SK-N-SH (cell line): ENCODE measurements at regions not wholly inside any gene's neighbourhood (a gene's known extent, or its start where the extent isn't known, plus 50 kb on each side); places are given as distances from the start of the nearest gene placed in this dataset.

ENCODE experiments used
- CTCF ChIA-PET: fragments of 300-600, 350-600 bp; formaldehyde crosslinking; extraction: SDS; loops from one replicate; lab custom pipeline; 2021; lab: Yijun Ruan, JAX
- POLR2A ChIA-PET: fragments of 350-600 bp; sonication (Branson Sonifier 250); formaldehyde crosslinking; extraction: SDS; loops from one replicate; lab custom pipeline; 2020; ENCODE audit warnings: antibody characterized with exemption, inconsistent platforms; lab: Yijun Ruan, JAX
- DNase-seq: peaks from one replicate; pipeline ENCODE4 v3.0.0; 2012
- H2AFZ ChIP-seq: fragments of 200-600 bp; sonication (generic); 2 replicates; pipeline ENCODE4 v1.8.1; 2016; ENCODE audit warnings: antibody characterized with exemption, mild to moderate bottlenecking, low read depth
- H3F3A ChIP-seq: fragments of 200-600 bp; sonication (generic); replicated peaks from 2 replicates; pipeline ENCODE3; 2016; ENCODE audit warnings: antibody characterized with exemption, mild to moderate bottlenecking; ENCODE audit not compliant: insufficient read depth
- H3K27ac ChIP-seq, 2 experiments: fragments of 200-500 bp in 1 of 2; fragments of 200-600 bp in 1 of 2; sonication (Bioruptor generic) in 1 of 2; sonication (generic), shearing (Covaris generic) in 1 of 2; 2 replicates each; pipeline versions ENCODE4 v1.5.1 to v1.6.1; 2014 to 2016; ENCODE audit warnings: low read depth in 2 of 2, inconsistent platforms in 1 of 2, low read length in 1 of 2, mild to moderate bottlenecking in 1 of 2, mixed read lengths in 1 of 2
- H3K27me3 ChIP-seq: fragments of 200-600 bp; sonication (generic), shearing (Covaris generic); 2 replicates; pipeline ENCODE4 v1.6.1; 2016; ENCODE audit warnings: mixed run types; ENCODE audit not compliant: insufficient read depth
- H3K36me3 ChIP-seq, 2 experiments: fragments of 200-500 bp in 1 of 2; fragments of 200-600 bp in 1 of 2; sonication (Bioruptor generic) in 1 of 2; sonication (generic) in 1 of 2; replicated peaks in 1 of 2; 2 replicates each; pipeline versions ENCODE3 to v1.5.1; 2014 to 2016; ENCODE audit warnings: low read length in 1 of 2, mild to moderate bottlenecking in 1 of 2; ENCODE audit not compliant: insufficient read depth in 2 of 2, control insufficient read depth in 1 of 2
- H3K4me1 ChIP-seq, 2 experiments: fragments of 200-500 bp in 1 of 2; fragments of 200-600 bp in 1 of 2; sonication (Bioruptor generic) in 1 of 2; sonication (generic), shearing (Covaris generic) in 1 of 2; 2 replicates each; pipeline versions ENCODE4 v1.5.1 to v1.6.1; 2014 to 2016; ENCODE audit warnings: low read depth in 1 of 2, low read length in 1 of 2, mixed run types in 1 of 2; ENCODE audit not compliant: insufficient read depth in 2 of 2, control insufficient read depth in 1 of 2
- H3K4me2 ChIP-seq: fragments of 200-600 bp; sonication (generic), shearing (Covaris generic); 2 replicates; pipeline ENCODE4 v1.6.1; 2017; ENCODE audit warnings: mixed run types
- H3K4me3 ChIP-seq, 2 experiments: fragments of 200-500 bp in 1 of 2; fragments of 200-600 bp in 1 of 2; sonication (Bioruptor generic) in 1 of 2; sonication (generic), shearing (Covaris generic) in 1 of 2; 2 replicates each; pipeline versions ENCODE4 v1.5.1 to v1.8.1; 2014 to 2016; ENCODE audit warnings: low read depth in 2 of 2, inconsistent platforms in 1 of 2, low read length in 1 of 2, mild to moderate bottlenecking in 1 of 2, mixed read lengths in 1 of 2, moderate library complexity in 1 of 2
- H3K79me2 ChIP-seq: fragments of 200-600 bp; sonication (generic); 2 replicates; pipeline ENCODE4 v1.8.1; 2017; ENCODE audit warnings: mild to moderate bottlenecking; ENCODE audit not compliant: insufficient read depth
- H3K9ac ChIP-seq: fragments of 200-600 bp; sonication (generic); 2 replicates; pipeline ENCODE4 v1.6.1; 2017; ENCODE audit warnings: mixed run types
- H3K9me2 ChIP-seq: fragments of 200-600 bp; sonication (generic); 2 replicates; pipeline ENCODE4 v1.6.1; 2017; ENCODE audit warnings: mixed run types
- H3K9me3 ChIP-seq: fragments of 200-600 bp; sonication (generic); 2 replicates; pipeline ENCODE4 v1.6.1; 2017; ENCODE audit warnings: mixed run types, mild to moderate bottlenecking, moderate library complexity
- H4K20me1 ChIP-seq: fragments of 200-600 bp; sonication (generic); 2 replicates; pipeline ENCODE4 v1.6.1; 2017; ENCODE audit warnings: mild to moderate bottlenecking, mixed run types; ENCODE audit not compliant: insufficient read depth
- CHD2 ChIP-seq: fragments of 150-350 bp; IDR thresholded peaks from 2 replicates; pipeline ENCODE4 v1.6.1; 2018; ENCODE audit warnings: low read length; ENCODE audit not compliant: partially characterized antibody
- ELF1 ChIP-seq: IDR thresholded peaks from 2 replicates; pipeline ENCODE4 v1.4.0; 2012
- EP300 ChIP-seq, 2 experiments: IDR thresholded peaks; 2 replicates each; pipeline versions ENCODE4 v1.4.0 to v1.6.1; 2012; ENCODE audit warnings: borderline replicate concordance in 1 of 2, low read depth in 1 of 2, low read length in 1 of 2
- FOXJ3 ChIP-seq: sonication (generic); formaldehyde crosslinking; IDR thresholded peaks from 2 replicates; pipeline ENCODE4 v1.5.1; 2020; ENCODE audit warnings: mild to moderate bottlenecking, missing genetic modification reagents
- FOXM1 ChIP-seq: IDR thresholded peaks from 2 replicates; pipeline ENCODE4 v1.4.0; 2012; ENCODE audit warnings: low read depth, mild to moderate bottlenecking
- MAX ChIP-seq: IDR thresholded peaks from 2 replicates; pipeline ENCODE4 v1.4.0; 2012; ENCODE audit warnings: low read depth
- MEF2A ChIP-seq: IDR thresholded peaks from 2 replicates; pipeline ENCODE4 v1.4.0; 2012; ENCODE audit warnings: low read depth, borderline replicate concordance
- NFIC ChIP-seq: IDR thresholded peaks from 2 replicates; pipeline ENCODE4 v1.4.0; 2012; ENCODE audit warnings: borderline replicate concordance
- POLR2AphosphoS5 ChIP-seq: IDR thresholded peaks from 2 replicates; pipeline ENCODE4 v1.6.1; 2012; ENCODE audit warnings: low read depth, low read length
- RAD21 ChIP-seq: IDR thresholded peaks from 2 replicates; pipeline ENCODE4 v1.6.1; 2012; ENCODE audit warnings: mild to moderate bottlenecking, low read length
- SMC3 ChIP-seq: IDR thresholded peaks from 2 replicates; pipeline ENCODE4 v1.6.1; 2012; ENCODE audit warnings: low read depth, low read length, improper control_type of control experiment
- TAF1 ChIP-seq: IDR thresholded peaks from 2 replicates; pipeline ENCODE4 v1.6.1; 2012; ENCODE audit warnings: low read depth, mild to moderate bottlenecking, low read length, moderate library complexity, borderline replicate concordance
- TEAD4 ChIP-seq: IDR thresholded peaks from 2 replicates; pipeline ENCODE4 v1.4.0; 2012; ENCODE audit warnings: mild to moderate bottlenecking, borderline replicate concordance; ENCODE audit not compliant: insufficient read depth
- USF2 ChIP-seq: fragments of 150-350 bp; IDR thresholded peaks from 2 replicates; pipeline ENCODE4 v1.6.1; 2017; ENCODE audit warnings: antibody characterized with exemption, low read length, low read depth, borderline replicate concordance
- YY1 ChIP-seq: IDR thresholded peaks from 2 replicates; pipeline ENCODE4 v1.4.0; 2012; ENCODE audit warnings: low read depth, mild to moderate bottlenecking
- WGBS: methylation state at CpG from one replicate; pipeline ENCODE4 v1.1.6; 2017; ENCODE audit warnings: low lambda C conversion rate; 5-methylcytosine and 5-hydroxymethylcytosine counted together

- Histone ChIP-seq H3K4me3 (no peak overlapping the region), H4K20me1 (no peaks in the 10 kb centered on the region), H3K27ac (no peak overlapping the region), H3K9me3 (no peaks in the 10 kb centered on the region), H3K4me2 (no peak overlapping the region), H3F3A (no peaks in the 10 kb centered on the region), H2AFZ (no peak overlapping the region), H3K79me2 (no peaks in the 10 kb centered on the region), H3K27me3 (no peaks in the 10 kb centered on the region), H3K36me3 (no peaks in the 10 kb centered on the region), H3K9me2 (no peaks in the 10 kb centered on the region), H3K4me1 (no peaks in the 10 kb centered on the region), H3K9ac (no peak overlapping the region)
- CTCF ChIA-PET, result no interaction called here
- 20% methylated on average over 2 of the region's 2 CpGs for WGBS
- DNase-seq, result no peak
- POLR2A ChIA-PET, result no interaction called here
- no peak for TF ChIP-seq NFIC
- TF ChIP-seq FOXJ3 (CRISPR knock-in tag), result no peak
- no peak for TF ChIP-seq SMC3
- no peak for TF ChIP-seq ELF1
- TF ChIP-seq EP300 (IDR thresholded peaks at IDR 0.05; ENCODE audit: borderline replicate concordance in 1 of 2, low read depth in 1 of 2, low read length in 1 of 2), result no peak
- TF ChIP-seq CHD2, result no peak
- no peak for TF ChIP-seq MEF2A
- no peak for TF ChIP-seq FOXM1
- TF ChIP-seq YY1, result no peak
- no peak for TF ChIP-seq USF2
- no peak for TF ChIP-seq MAX
- no peak for TF ChIP-seq POLR2AphosphoS5
- no peak for TF ChIP-seq TAF1
Measured at GRCh38 chr7:136333636-136334035, 356.5 kb upstream of the MTPN start.

- TF ChIP-seq TEAD4 (no peak), CHD2 (no peak), RAD21 (no peak), YY1 (no peak)
- Histone ChIP-seq H3K4me2 (no peak overlapping the region), H3K27ac (peak overlapping the region in 1 of 2 experiments; percentile 22; a peak in 1 of 4 replicates), H3K79me2 (no peaks in the 10 kb centered on the region), H3K36me3 (no peaks in the 10 kb centered on the region), H3K9ac (no peak overlapping the region), H3K9me3 (0 out of 2 replicates have a peak, but pooled peaks cover 2% of the 10 kb centered on the region), H3F3A (no peaks in the 10 kb centered on the region), H3K9me2 (no peaks in the 10 kb centered on the region), H3K27me3 (no peaks in the 10 kb centered on the region), H3K4me1 (peaks cover 0 to 8% of the 10 kb centered on the region in 2 experiments; a peak in 1 of 4 replicates), H3K4me3 (no peak overlapping the region), H2AFZ (no peak overlapping the region), H4K20me1 (no peaks in the 10 kb centered on the region)
- under 1% methylated on average over 4 of the region's 4 CpGs for WGBS
- POLR2A ChIA-PET, result no interaction called here
- CTCF ChIA-PET, result interaction anchor here (0.8 to 1.8 kb wide), 4 partner anchors 9 to 521 kb away, joined by 3 to 11 read pairs (median 4); no protein-coding TSS in a partner anchor
- peak; percentile 30 for DNase-seq
Measured at GRCh38 chr7:136326045-136326609, 349.0 kb upstream of the MTPN start.
